ENCODE measurements at regions not wholly inside any gene's neighbourhood (a gene's known extent, or its start where the extent isn't known, plus 50 kb on each side); places are given as distances from the start of the nearest gene placed in this dataset.

DNA sequence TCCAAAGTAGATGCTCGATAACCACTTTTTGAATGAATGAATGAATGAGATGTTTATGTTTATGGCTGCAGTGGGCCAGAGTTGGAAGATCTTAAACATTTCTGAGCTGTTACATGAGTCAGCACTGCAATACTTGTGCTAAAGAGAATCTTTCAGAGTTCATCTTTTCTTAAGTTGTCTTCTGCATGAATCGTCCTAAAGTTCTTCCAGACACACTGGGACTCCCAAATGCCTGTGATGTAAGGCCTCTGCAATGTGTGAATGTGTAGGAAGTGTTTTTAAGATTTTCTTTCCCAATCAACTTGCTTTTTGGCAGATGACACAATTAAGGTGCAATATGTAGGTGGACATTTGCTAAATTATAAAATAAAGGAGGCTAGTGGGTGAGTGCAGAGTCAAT lies 50.3 kb upstream of the TRIM9 start:
- H3K27ac ChIP-seq: no peak overlapping the region
- no peaks in the 10 kb centered on the region for H3K4me1 ChIP-seq
- DNase-seq (no peak), ATAC-seq (no peak)
- H3K36me3 ChIP-seq: no peaks in the 10 kb centered on the region
- TF ChIP-seq, protein P1, sequence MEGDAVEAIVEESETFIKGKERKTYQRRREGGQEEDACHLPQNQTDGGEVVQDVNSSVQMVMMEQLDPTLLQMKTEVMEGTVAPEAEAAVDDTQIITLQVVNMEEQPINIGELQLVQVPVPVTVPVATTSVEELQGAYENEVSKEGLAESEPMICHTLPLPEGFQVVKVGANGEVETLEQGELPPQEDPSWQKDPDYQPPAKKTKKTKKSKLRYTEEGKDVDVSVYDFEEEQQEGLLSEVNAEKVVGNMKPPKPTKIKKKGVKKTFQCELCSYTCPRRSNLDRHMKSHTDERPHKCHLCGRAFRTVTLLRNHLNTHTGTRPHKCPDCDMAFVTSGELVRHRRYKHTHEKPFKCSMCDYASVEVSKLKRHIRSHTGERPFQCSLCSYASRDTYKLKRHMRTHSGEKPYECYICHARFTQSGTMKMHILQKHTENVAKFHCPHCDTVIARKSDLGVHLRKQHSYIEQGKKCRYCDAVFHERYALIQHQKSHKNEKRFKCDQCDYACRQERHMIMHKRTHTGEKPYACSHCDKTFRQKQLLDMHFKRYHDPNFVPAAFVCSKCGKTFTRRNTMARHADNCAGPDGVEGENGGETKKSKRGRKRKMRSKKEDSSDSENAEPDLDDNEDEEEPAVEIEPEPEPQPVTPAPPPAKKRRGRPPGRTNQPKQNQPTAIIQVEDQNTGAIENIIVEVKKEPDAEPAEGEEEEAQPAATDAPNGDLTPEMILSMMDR (IDR thresholded peaks at IDR 0.05): no peak
- intact Hi-C loops (cut with DNase I): no loop called here
- no peaks in the 10 kb centered on the region for H3K27me3 ChIP-seq
- H3K9me3 ChIP-seq: no peaks in the 10 kb centered on the region
- no peak overlapping the region for H3K4me3 ChIP-seq

- ATAC-seq (no peak), DNase-seq (no peak)
- no peak overlapping the region for H3K4me3 ChIP-seq
- intact Hi-C loops (cut with DNase I): no loop called here
- no peaks in the 10 kb centered on the region for H3K36me3 ChIP-seq
- no peaks in the 10 kb centered on the region for H3K4me1 ChIP-seq
- H3K27me3 ChIP-seq: no peaks in the 10 kb centered on the region
- H3K27ac ChIP-seq: no peak overlapping the region
- TF ChIP-seq, protein P1 (IDR thresholded peaks at IDR 0.05): no peak
- no peaks in the 10 kb centered on the region for H3K9me3 ChIP-seq
These were observed 52.3 kb upstream of the TRIM9 start for GRCh38 chr14:51147183-51147582.

- TF ChIP-seq, protein P1 (IDR thresholded peaks at IDR 0.05): no peak
- no peak overlapping the region for H3K4me3 ChIP-seq
- H3K27ac ChIP-seq: no peak overlapping the region
- intact Hi-C loops (cut with DNase I): no loop called here
- H3K36me3 ChIP-seq: no peaks in the 10 kb centered on the region
- ATAC-seq (no peak), DNase-seq (no peak)
- no peaks in the 10 kb centered on the region for H3K27me3 ChIP-seq
- H3K9me3 ChIP-seq: no peaks in the 10 kb centered on the region
- H3K4me1 ChIP-seq: no peaks in the 10 kb centered on the region
These were observed 60.4 kb upstream of the TRIM9 start for GRCh38 chr14:51155326-51155725.

- Histone ChIP-seq H3K9me3 (no peaks in the 10 kb centered on the region), H3K4me1 (no peaks in the 10 kb centered on the region), H3K4me3 (no peak overlapping the region), H3K27ac (no peak overlapping the region), H3K27me3 (no peaks in the 10 kb centered on the region), H3K36me3 (no peaks in the 10 kb centered on the region)
- intact Hi-C loops (cut with DNase I): no loop called here
- TF ChIP-seq, protein P1 (IDR thresholded peaks at IDR 0.05): peak; percentile 32
- DNase-seq (no peak), ATAC-seq (peak; percentile 59)
These were observed 62.1 kb upstream of the TRIM9 start for GRCh38 chr14:51157012-51157411.

DNA sequence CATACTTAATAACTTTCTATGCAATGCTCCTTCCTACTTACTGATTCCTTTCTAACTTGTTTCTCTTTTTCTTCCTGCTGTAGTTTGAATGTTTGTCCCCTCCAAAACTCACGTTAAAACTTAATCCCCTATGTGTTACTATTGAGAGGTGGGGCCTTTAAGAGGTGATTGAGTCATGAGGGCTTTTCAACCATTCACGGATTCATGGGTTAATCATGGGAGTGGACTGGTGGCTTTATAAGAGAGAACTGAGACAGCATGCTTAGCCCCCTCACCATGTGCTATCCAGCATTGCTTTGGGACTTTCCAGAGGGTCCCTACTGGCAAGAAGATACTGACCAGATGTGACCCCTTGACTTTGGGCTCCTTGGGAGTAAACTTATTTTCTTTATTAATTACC lies 66.0 kb upstream of the TRIM9 start:
- Histone ChIP-seq H3K4me3 (no peak overlapping the region), H3K36me3 (no peaks in the 10 kb centered on the region), H3K27ac (no peak overlapping the region), H3K27me3 (no peaks in the 10 kb centered on the region), H3K9me3 (no peaks in the 10 kb centered on the region), H3K4me1 (no peaks in the 10 kb centered on the region)
- ATAC-seq (no peak), DNase-seq (no peak)
- TF ChIP-seq, protein P1 (IDR thresholded peaks at IDR 0.05): no peak
- intact Hi-C loops (cut with DNase I): no loop called here

DNA sequence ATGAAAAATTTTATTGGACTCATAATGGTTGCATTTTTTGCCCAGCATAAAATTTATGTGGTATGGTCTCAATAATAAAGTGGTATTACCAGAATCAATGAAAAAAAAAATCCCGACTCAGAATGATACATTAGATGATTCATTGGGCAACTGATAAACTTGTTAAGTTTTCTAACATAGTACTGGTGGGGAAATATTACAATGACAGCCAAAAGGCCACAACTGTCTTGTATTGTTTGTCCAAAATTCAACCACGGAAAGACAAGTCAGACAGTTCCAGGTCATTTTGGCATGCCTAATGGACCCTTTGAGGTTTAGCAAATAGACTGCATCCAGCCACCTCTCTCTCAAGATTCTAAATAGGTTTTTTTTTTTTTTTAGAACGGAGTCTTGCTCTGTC lies 70.5 kb upstream of the TRIM9 start:
- Histone ChIP-seq H3K27ac (no peak overlapping the region), H3K4me1 (no peaks in the 10 kb centered on the region), H3K36me3 (no peaks in the 10 kb centered on the region), H3K27me3 (no peaks in the 10 kb centered on the region), H3K9me3 (no peaks in the 10 kb centered on the region), H3K4me3 (no peak overlapping the region)
- intact Hi-C loops (cut with DNase I): no loop called here
- DNase-seq (no peak), ATAC-seq (no peak)
- TF ChIP-seq, protein P1 (IDR thresholded peaks at IDR 0.05): no peak

Measured in upper lobe of right lung (tissue), 1 donor.